ENCODE measurements at regions not wholly inside any gene's neighbourhood (a gene's known extent, or its start where the extent isn't known, plus 50 kb on each side); places are given as distances from the start of the nearest gene placed in this dataset.

- no peak for DNase-seq (ENCODE audit: low spot score)
These were observed 324.9 kb upstream of the RUNX1 start for GRCh38 chr21:35373998-35374397.

- DNase-seq (ENCODE audit: low spot score), result no peak
These were observed 323.1 kb upstream of the RUNX1 start for GRCh38 chr21:35372201-35372600.

GRCh38 chr21:35370671-35371070, 321.6 kb upstream of the RUNX1 start:
- no peak for DNase-seq (ENCODE audit: low spot score)

GRCh38 chr21:35370071-35370470, 321.0 kb upstream of the RUNX1 start:
- no peak for DNase-seq (ENCODE audit: low spot score)

- no peak for DNase-seq (ENCODE audit: low spot score)
These were observed 319.2 kb upstream of the RUNX1 start for GRCh38 chr21:35368326-35368725.

GRCh38 chr21:35367553-35367952, 318.5 kb upstream of the RUNX1 start:
- no peak for DNase-seq (ENCODE audit: low spot score)

GRCh38 chr21:35366394-35367080, 317.4 kb upstream of the RUNX1 start:
- DNase-seq (ENCODE audit: low spot score), result no peak

GRCh38 chr21:35363458-35363857, 314.4 kb upstream of the RUNX1 start:
- no peak for DNase-seq (ENCODE audit: low spot score)

- DNase-seq (ENCODE audit: low spot score), result no peak
These were observed 312.9 kb upstream of the RUNX1 start for GRCh38 chr21:35361988-35362387.

GRCh38 chr21:35360870-35361570, 311.9 kb upstream of the RUNX1 start:
- DNase-seq (ENCODE audit: low spot score), result no peak

- DNase-seq (ENCODE audit: low spot score), result no peak
These were observed 310.0 kb upstream of the RUNX1 start for GRCh38 chr21:35359076-35359475.

- DNase-seq (ENCODE audit: low spot score), result no peak
These were observed 308.9 kb upstream of the RUNX1 start for GRCh38 chr21:35358008-35358407.

- no peak for DNase-seq (ENCODE audit: low spot score)
These were observed 308.1 kb upstream of the RUNX1 start for GRCh38 chr21:35357041-35357780.

- DNase-seq (ENCODE audit: low spot score), result no peak
These were observed 305.0 kb upstream of the RUNX1 start for GRCh38 chr21:35354078-35354477.

GRCh38 chr21:35352793-35353192, 303.7 kb upstream of the RUNX1 start:
- no peak for DNase-seq (ENCODE audit: low spot score)

- no peak for DNase-seq (ENCODE audit: low spot score)
These were observed 303.1 kb upstream of the RUNX1 start for GRCh38 chr21:35352066-35352770.

GRCh38 chr21:35351434-35351833, 302.3 kb upstream of the RUNX1 start:
- DNase-seq (ENCODE audit: low spot score), result no peak

- no peak for DNase-seq (ENCODE audit: low spot score)
These were observed 301.9 kb upstream of the RUNX1 start for GRCh38 chr21:35350965-35351364.

GRCh38 chr21:35349376-35350080, 300.4 kb upstream of the RUNX1 start:
- DNase-seq (ENCODE audit: low spot score), result no peak

GRCh38 chr21:35348686-35349085, 299.6 kb upstream of the RUNX1 start:
- no peak for DNase-seq (ENCODE audit: low spot score)

- no peak for DNase-seq (ENCODE audit: low spot score)
These were observed 297.6 kb upstream of the RUNX1 start for GRCh38 chr21:35346697-35347096.

- DNase-seq (ENCODE audit: low spot score), result no peak
These were observed 296.9 kb upstream of the RUNX1 start for GRCh38 chr21:35345954-35346353.

Measured in mucosa of gallbladder (tissue), 1 donor.